ENCODE measurements at regions not wholly inside any gene's neighbourhood (a gene's known extent, or its start where the extent isn't known, plus 50 kb on each side); places are given as distances from the start of the nearest gene placed in this dataset.
A peak's percentile ranks its signal among the peaks of the same experiment; 100 is the strongest.

DNA sequence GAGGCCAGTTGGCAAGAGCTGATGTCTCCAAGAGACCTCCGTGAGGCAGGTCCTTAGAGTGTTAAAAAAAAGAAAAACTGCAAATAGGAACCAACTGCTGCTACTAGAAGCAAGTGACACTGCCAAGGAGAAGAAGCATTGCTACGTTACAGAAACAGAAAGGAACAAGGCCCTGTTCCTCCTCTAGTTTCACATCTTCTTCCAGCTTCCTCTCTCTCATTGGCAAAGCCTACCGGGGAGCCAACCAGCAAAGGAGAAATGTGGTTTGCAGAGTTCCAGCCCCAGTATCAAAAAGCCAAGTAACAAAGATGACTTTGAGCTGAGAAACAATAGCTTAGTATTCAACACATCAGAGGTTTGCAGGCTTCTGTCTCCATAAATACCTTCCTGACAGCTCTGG lies 145.9 kb downstream of the PRELID2 start:
- H3K4me3 ChIP-seq (ENCODE audit: control insufficient read depth, low read depth, low read length) = no peak overlapping the region
- TF ChIP-seq, protein P1, sequence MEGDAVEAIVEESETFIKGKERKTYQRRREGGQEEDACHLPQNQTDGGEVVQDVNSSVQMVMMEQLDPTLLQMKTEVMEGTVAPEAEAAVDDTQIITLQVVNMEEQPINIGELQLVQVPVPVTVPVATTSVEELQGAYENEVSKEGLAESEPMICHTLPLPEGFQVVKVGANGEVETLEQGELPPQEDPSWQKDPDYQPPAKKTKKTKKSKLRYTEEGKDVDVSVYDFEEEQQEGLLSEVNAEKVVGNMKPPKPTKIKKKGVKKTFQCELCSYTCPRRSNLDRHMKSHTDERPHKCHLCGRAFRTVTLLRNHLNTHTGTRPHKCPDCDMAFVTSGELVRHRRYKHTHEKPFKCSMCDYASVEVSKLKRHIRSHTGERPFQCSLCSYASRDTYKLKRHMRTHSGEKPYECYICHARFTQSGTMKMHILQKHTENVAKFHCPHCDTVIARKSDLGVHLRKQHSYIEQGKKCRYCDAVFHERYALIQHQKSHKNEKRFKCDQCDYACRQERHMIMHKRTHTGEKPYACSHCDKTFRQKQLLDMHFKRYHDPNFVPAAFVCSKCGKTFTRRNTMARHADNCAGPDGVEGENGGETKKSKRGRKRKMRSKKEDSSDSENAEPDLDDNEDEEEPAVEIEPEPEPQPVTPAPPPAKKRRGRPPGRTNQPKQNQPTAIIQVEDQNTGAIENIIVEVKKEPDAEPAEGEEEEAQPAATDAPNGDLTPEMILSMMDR (IDR thresholded peaks at IDR 0.05; ENCODE audit: control insufficient read depth, insufficient read depth, low read depth, low read length, missing control alignments) = no peak
- no peak for DNase-seq (ENCODE audit: low read depth)

DNA sequence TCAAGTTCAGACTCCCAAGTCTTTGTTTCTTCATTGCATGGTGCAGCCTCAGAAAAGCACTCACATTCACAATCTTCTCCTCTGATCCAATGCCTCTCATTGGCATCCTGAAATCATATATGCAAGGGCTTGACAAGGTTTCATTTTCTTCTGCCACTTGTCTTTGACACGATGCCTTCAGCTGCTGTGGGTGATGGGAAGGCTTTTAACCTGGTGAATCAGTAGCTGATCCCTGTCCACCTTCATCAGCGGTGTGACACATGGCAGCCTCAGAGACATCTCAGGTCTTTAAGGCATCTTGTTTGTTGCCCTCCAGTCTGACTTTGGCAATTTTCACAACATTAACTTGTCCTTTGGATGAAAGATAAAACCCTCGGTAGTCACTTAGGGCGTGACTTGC lies 147.2 kb downstream of the PRELID2 start:
- H3K4me3 ChIP-seq (ENCODE audit: control insufficient read depth, low read depth, low read length) = no peak overlapping the region
- no peak for DNase-seq (ENCODE audit: low read depth)
- TF ChIP-seq, protein P1 (IDR thresholded peaks at IDR 0.05; ENCODE audit: control insufficient read depth, insufficient read depth, low read depth, low read length, missing control alignments) = no peak

DNA sequence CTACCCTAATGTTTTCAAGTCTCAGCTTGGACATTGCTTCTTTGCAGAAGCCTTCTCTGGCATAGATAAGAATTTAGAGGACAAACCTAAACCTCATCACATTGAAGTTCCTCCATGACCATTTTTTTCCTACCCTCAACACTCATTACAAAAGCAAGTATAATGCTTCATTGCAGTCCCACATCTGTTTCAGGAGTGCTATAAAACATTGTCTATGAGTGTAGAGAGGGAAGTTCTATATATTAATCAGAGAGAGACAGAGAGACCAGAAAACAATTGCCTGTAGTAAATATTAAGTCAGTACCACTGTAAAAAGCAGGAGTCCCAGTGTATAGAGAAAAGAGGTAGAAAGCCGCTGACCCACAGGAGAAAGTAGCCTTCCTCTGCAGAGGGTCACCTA lies 149.7 kb downstream of the PRELID2 start:
- DNase-seq (ENCODE audit: low read depth) = no peak
- H3K4me3 ChIP-seq (ENCODE audit: control insufficient read depth, low read depth, low read length) = no peak overlapping the region
- TF ChIP-seq, protein P1 (IDR thresholded peaks at IDR 0.05; ENCODE audit: control insufficient read depth, insufficient read depth, low read depth, low read length, missing control alignments) = no peak

DNA sequence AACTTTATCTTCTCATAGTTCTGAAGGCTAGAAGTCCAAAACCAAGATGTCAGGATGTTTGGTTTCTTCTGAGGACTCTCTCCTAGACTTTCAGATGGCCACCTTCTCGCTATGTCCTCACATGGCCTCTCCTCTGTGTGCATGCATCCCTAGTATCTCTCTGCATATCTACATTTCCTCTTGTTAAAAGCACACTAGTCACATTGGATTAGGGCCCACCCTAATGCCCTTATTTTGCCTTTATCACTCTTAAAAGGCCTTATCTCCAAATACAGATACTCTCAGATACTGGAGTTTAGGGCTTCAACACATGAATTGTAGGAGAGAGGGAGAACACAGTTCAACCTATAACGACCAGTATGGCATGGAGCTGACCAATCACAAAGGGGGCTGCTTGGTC lies 151.7 kb downstream of the PRELID2 start:
- no peak overlapping the region for H3K4me3 ChIP-seq (ENCODE audit: control insufficient read depth, low read depth, low read length)
- DNase-seq (ENCODE audit: low read depth) = no peak
- TF ChIP-seq, protein P1 (IDR thresholded peaks at IDR 0.05; ENCODE audit: control insufficient read depth, insufficient read depth, low read depth, low read length, missing control alignments) = no peak

DNA sequence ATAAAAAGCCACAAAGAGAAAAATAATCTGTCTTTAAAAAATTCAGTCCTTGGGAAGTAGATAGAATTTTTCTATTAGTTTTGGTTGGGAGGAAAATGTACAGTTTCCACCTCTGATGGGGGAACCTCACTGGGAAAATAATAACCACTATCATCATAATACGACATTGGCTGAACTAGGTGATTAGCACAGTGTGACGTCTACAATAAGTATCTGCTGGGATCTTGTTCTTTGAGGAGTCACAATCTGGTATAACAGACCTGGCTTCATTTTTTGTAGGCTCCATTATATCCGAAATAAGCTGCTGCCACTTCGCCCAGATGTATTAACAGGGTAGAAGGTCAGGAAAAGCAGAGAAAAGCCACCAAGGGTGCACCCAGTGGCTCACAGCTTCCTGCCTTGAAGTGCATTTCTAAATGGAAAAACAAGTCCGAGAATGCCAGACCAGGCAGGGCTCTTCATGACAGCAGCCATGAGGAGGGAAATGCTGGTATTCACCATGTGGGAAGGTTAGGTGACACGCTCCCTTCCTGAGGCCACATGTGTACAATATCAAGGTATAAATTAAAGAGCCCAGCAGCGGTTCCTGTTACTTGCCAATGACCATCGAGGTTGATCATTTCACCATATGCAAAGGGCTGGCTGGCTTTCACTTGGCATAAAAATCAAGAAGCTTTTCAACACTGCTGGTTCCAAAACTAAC lies 152.8 kb downstream of the PRELID2 start:
- no peak overlapping the region for H3K4me3 ChIP-seq (ENCODE audit: control insufficient read depth, low read depth, low read length)
- no peak for DNase-seq (ENCODE audit: low read depth)
- TF ChIP-seq, protein P1 (IDR thresholded peaks at IDR 0.05; ENCODE audit: control insufficient read depth, insufficient read depth, low read depth, low read length, missing control alignments) = no peak

DNA sequence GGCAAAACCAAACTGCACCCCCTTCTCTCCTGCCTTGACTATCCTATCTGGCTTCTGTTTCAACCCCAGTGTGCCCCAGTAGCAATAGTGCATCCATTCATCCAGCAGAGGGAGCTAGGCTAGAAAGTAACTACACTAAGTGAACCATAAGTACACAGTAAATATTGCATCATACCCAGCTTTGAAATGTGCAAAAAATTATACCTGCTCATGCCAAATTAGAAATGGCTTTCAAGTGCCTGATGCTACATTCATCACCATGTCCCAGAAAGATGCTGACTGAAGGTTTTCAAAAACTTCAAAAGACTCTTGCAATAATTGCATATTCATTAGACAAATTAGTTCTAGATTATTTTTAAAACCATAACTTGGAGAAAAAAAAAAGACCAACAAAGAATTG lies 153.5 kb downstream of the PRELID2 start:
- H3K4me3 ChIP-seq (ENCODE audit: control insufficient read depth, low read depth, low read length) = no peak overlapping the region
- DNase-seq (ENCODE audit: low read depth) = peak; percentile 32
- TF ChIP-seq, protein P1 (IDR thresholded peaks at IDR 0.05; ENCODE audit: control insufficient read depth, insufficient read depth, low read depth, low read length, missing control alignments) = peak; percentile 85

Measured in AG09309 (cell line).